ENCODE measurements at regions not wholly inside any gene's neighbourhood (a gene's known extent, or its start where the extent isn't known, plus 50 kb on each side); places are given as distances from the start of the nearest gene placed in this dataset.

DNA sequence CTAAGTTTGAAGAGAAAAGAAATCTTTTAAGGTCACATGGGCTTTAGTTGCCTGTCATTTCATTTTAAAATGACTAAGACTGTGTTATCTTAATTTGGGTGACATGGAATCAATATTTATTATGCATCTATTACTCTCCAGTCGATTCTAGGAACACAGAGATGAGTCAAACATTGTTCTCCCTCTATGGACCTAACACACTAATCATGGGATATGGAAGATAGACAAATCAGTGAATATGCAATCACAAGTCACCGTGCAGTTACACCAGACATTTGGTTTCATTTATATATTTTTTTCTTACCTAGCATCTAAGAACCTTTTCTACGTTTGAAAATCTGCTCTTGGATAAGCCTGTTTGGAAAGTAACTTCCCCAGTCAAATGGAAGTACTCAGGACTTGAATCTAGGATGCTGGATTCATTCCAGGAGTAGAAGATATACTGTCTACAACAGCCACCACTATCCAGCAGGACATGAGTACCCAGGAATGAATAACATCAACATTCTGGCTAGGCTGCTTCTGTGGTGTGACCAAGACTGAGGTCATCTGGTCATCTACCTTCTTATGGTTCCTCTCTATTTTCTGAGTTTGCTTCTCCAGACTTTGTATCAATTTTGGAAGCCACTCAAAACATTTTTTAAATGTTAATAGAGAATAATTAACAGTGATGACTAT lies 902.9 kb upstream of the LRRN3 start:
- H3K27me3 ChIP-seq, result no peaks in the 10 kb centered on the region
- no peak overlapping the region for H3K4me3 ChIP-seq
- DNase-seq, result no peak
- no peaks in the 10 kb centered on the region for H3K9me3 ChIP-seq
- no peak overlapping the region for H3K27ac ChIP-seq
- H3K4me1 ChIP-seq, result no peaks in the 10 kb centered on the region
- ATAC-seq, result no peak
- WGBS, 2 donors, result 41 to 44% methylated on average over 3 of the region's 3 CpGs
- intact Hi-C loops (cut with DNase I), result no loop called here
- TF ChIP-seq, protein P1, sequence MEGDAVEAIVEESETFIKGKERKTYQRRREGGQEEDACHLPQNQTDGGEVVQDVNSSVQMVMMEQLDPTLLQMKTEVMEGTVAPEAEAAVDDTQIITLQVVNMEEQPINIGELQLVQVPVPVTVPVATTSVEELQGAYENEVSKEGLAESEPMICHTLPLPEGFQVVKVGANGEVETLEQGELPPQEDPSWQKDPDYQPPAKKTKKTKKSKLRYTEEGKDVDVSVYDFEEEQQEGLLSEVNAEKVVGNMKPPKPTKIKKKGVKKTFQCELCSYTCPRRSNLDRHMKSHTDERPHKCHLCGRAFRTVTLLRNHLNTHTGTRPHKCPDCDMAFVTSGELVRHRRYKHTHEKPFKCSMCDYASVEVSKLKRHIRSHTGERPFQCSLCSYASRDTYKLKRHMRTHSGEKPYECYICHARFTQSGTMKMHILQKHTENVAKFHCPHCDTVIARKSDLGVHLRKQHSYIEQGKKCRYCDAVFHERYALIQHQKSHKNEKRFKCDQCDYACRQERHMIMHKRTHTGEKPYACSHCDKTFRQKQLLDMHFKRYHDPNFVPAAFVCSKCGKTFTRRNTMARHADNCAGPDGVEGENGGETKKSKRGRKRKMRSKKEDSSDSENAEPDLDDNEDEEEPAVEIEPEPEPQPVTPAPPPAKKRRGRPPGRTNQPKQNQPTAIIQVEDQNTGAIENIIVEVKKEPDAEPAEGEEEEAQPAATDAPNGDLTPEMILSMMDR (IDR thresholded peaks at IDR 0.05), result no peak
- TF ChIP-seq POLR2A (IDR thresholded peaks at IDR 0.05), result no peak
- H3K36me3 ChIP-seq (replicated peaks in 1 of 2; ENCODE audit: insufficient read depth in 1 of 2, low read depth in 2 of 2), result no peaks in the 10 kb centered on the region

DNA sequence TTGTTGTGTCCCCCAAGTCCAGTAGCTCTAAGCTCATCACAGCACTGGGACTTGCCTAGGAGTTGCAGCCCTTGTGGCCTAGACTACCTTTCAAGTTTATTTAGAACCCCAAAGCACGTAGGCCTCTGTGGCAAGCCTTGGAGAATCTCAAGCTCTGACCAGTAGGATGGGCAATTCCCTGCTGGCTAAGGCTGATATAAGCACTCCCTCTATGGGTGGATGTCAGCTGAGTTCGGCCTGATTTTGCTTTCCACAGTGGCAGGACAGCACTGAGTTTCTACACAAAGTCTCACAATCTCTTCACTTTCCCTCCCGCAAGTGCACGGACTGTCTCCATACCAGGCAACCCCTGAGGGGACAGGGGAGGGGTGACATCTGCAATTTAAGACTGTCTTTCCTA lies 886.4 kb upstream of the LRRN3 start:
- no peaks in the 10 kb centered on the region for H3K36me3 ChIP-seq (replicated peaks in 1 of 2; ENCODE audit: insufficient read depth in 1 of 2, low read depth in 2 of 2)
- TF ChIP-seq, protein P1 (IDR thresholded peaks at IDR 0.05), result no peak
- TF ChIP-seq POLR2A (IDR thresholded peaks at IDR 0.05), result no peak
- no peak overlapping the region for H3K27ac ChIP-seq
- intact Hi-C loops (cut with DNase I), result no loop called here
- ATAC-seq (no peak), DNase-seq (no peak)
- H3K27me3 ChIP-seq, result no peaks in the 10 kb centered on the region
- no peaks in the 10 kb centered on the region for H3K9me3 ChIP-seq
- H3K4me1 ChIP-seq, result no peaks in the 10 kb centered on the region
- no peak overlapping the region for H3K4me3 ChIP-seq
- 83 to 85% methylated on average over 3 to 4 of the region's 4 CpGs for whole genome bisulfite sequencing, 2 donors

DNA sequence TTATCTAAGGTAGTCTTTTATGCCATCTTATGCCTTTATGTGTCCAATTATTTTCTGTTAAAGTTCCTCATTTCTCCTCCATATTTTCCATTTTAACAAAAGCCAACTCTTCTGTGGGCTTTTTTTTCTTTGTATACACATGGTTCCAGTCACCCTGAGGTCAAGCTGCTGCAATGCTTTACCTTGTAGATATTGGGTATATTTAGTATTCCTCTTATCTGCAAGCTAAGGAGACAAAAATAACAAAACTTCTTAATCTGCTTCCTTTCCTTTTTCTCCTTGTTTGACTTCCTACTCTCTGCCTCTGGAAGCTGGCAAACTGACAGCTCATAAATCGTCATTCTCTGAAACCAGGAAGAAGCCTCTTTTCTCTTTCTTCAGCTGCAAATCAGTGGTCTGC lies 885.0 kb upstream of the LRRN3 start:
- H3K4me3 ChIP-seq, result no peak overlapping the region
- ATAC-seq (no peak), DNase-seq (no peak)
- intact Hi-C loops (cut with DNase I), result no loop called here
- WGBS, 2 donors, result 18 to 23% methylated on average over 1 of the region's 1 CpG
- no peaks in the 10 kb centered on the region for H3K27me3 ChIP-seq
- H3K36me3 ChIP-seq (replicated peaks in 1 of 2; ENCODE audit: insufficient read depth in 1 of 2, low read depth in 2 of 2), result no peaks in the 10 kb centered on the region
- H3K4me1 ChIP-seq, result no peaks in the 10 kb centered on the region
- no peak overlapping the region for H3K27ac ChIP-seq
- TF ChIP-seq POLR2A (IDR thresholded peaks at IDR 0.05), result no peak
- TF ChIP-seq, protein P1 (IDR thresholded peaks at IDR 0.05), result no peak
- no peaks in the 10 kb centered on the region for H3K9me3 ChIP-seq

DNA sequence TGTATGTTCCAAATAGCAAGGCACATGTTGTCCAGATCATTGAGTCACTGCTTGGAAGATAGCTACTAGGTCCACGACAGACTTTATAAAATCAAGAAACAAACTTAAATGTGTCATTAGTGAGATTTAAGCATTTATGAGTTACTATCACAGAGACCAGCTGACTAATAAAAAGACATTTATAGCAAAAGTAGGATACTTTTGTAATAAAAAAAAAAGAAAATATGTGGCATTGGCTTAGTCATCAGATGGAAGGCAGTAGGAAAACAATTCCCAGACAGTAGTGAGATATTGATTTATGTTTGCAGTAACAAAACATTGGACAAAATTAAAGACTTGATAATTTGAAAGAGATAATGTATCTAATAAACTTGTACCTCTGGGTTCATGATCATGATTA lies 881.0 kb upstream of the LRRN3 start:
- H3K27ac ChIP-seq, result no peak overlapping the region
- no peaks in the 10 kb centered on the region for H3K27me3 ChIP-seq
- DNase-seq (no peak), ATAC-seq (no peak)
- H3K9me3 ChIP-seq, result no peaks in the 10 kb centered on the region
- H3K36me3 ChIP-seq (replicated peaks in 1 of 2; ENCODE audit: insufficient read depth in 1 of 2, low read depth in 2 of 2), result no peaks in the 10 kb centered on the region
- TF ChIP-seq, protein P1 (IDR thresholded peaks at IDR 0.05), result no peak
- no peak for TF ChIP-seq POLR2A (IDR thresholded peaks at IDR 0.05)
- intact Hi-C loops (cut with DNase I), result no loop called here
- H3K4me3 ChIP-seq, result no peak overlapping the region
- 73 to 82% methylated on average over 1 of the region's 1 CpG for WGBS, 2 donors
- H3K4me1 ChIP-seq, result no peaks in the 10 kb centered on the region

DNA sequence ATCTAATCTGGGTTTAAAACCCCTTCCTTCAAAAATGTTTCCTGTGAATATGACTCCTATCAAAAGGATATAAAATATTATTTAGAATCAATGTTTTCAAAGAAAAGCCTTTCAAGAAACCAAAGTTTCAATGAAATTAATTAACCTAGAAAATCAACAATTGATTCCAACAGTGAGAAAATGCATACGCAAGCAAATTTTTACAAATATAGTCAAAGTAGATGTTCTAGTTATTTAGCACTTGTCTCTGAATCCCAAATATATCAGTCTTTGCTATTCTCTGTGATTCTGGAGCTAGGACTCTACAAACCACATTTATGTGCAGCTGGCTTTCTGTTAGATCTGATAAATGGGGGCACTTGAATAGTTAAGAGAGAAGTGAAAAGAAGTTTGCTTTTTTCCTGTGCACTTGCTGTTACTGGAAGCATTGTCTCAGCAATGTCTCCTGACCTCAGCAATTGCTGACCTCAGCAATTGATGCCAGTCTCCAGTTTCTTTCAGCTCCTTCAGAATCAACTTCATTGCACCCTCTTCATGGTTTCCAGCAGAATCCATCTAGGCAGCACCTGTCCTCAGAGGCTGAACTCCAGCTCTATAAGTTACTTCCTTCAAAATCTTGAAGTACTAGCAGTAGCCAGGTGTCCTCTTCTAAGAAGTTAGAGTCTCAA lies 879.9 kb upstream of the LRRN3 start:
- no peaks in the 10 kb centered on the region for H3K9me3 ChIP-seq
- TF ChIP-seq, protein P1 (IDR thresholded peaks at IDR 0.05), result no peak
- TF ChIP-seq POLR2A (IDR thresholded peaks at IDR 0.05), result no peak
- no peak overlapping the region for H3K27ac ChIP-seq
- no peaks in the 10 kb centered on the region for H3K27me3 ChIP-seq
- no peak overlapping the region for H3K4me3 ChIP-seq
- intact Hi-C loops (cut with DNase I), result no loop called here
- H3K36me3 ChIP-seq (replicated peaks in 1 of 2; ENCODE audit: insufficient read depth in 1 of 2, low read depth in 2 of 2), result no peaks in the 10 kb centered on the region
- ATAC-seq, result no peak
- 92 to 94% methylated on average over 1 of the region's 1 CpG for WGBS, 2 donors
- no peaks in the 10 kb centered on the region for H3K4me1 ChIP-seq
- no peak for DNase-seq

All from body of pancreas (tissue), 4 donors.